SK-N-MC (cell line): ENCODE measurements at regions not wholly inside any gene's neighbourhood (a gene's known extent, or its start where the extent isn't known, plus 50 kb on each side); places are given as distances from the start of the nearest gene placed in this dataset.
"Not testable (repeated sequence)": the region's sequence is repeated elsewhere in the genome, so short reads cannot be mapped to it uniquely, and the experiment has no call there.

Experiments used
- EZH2 ChIP-seq: fragments of 200-600 bp; sonication (generic); IDR thresholded peaks from one replicate; pipeline ENCODE4 v1.6.1; 2017; ENCODE audit warnings: antibody characterized with exemption
- POLR2AphosphoS5 ChIP-seq: IDR thresholded peaks from 2 replicates; pipeline ENCODE4 v1.6.1; 2012; ENCODE audit warnings: mild to moderate bottlenecking, low read depth, low read length, borderline replicate concordance

GRCh38 chr2:132287910-132288309, 126.2 kb upstream of the ANKRD30BL start:
- not testable (repeated sequence) for TF ChIP-seq EZH2, POLR2AphosphoS5
